Colonic mucosa (tissue), 4 donors: ENCODE measurements at regions not wholly inside any gene's neighbourhood (a gene's known extent, or its start where the extent isn't known, plus 50 kb on each side); places are given as distances from the start of the nearest gene placed in this dataset.

Experiments used
- DNase-seq: peaks from one replicate; pipeline ENCODE4 v3.0.0-alpha.2; 2020
- H3K27ac ChIP-seq: fragments of 200-600 bp; one replicate; pipeline ENCODE4 v1.8.0; 2021
- H3K27me3 ChIP-seq: fragments of 200-600 bp; one replicate; pipeline ENCODE4 v1.8.0; 2021
- H3K36me3 ChIP-seq: fragments of 200-600 bp; one replicate; pipeline ENCODE4 v1.8.0; 2021
- H3K4me1 ChIP-seq: fragments of 200-600 bp; one replicate; pipeline ENCODE4 v1.8.0; 2021; ENCODE audit warnings: mild to moderate bottlenecking
- H3K4me3 ChIP-seq: fragments of 200-600 bp; one replicate; pipeline ENCODE4 v1.8.0; 2021
- H3K9ac ChIP-seq, 2 donors: one replicate each; pipeline ENCODE4 v1.7.0; 2013; ENCODE audit warnings: control low read depth in 2 of 2, low read depth in 2 of 2, low read length in 2 of 2
- H3K9me3 ChIP-seq: fragments of 200-600 bp; one replicate; pipeline ENCODE4 v1.8.0; 2021
- CTCF ChIP-seq: fragments of 200-600 bp; IDR thresholded peaks from one replicate; pipeline ENCODE4 v1.8.0; 2022; ENCODE audit warnings: antibody characterized with exemption, mild to moderate bottlenecking
- intact Hi-C: fragments of 100-400 bp; cut with DNase I; formaldehyde crosslinking; loops from one replicate; pipeline ENCODE4 v1.14.1; 2022
- donor health status: healthy.
- donor health status: DM: no; HTN: no; CAD: no.
- donor health status: DM: no; HTN: no; CAD: no.

- no peak for TF ChIP-seq CTCF
- H3K4me3 ChIP-seq: no peak overlapping the region
- no peaks in the 10 kb centered on the region for H3K9me3 ChIP-seq
- no peak for DNase-seq
- H3K9ac ChIP-seq: no peak overlapping the region
- H3K4me1 ChIP-seq: no peaks in the 10 kb centered on the region
- H3K27ac ChIP-seq: no peak overlapping the region
- no peaks in the 10 kb centered on the region for H3K36me3 ChIP-seq
- H3K27me3 ChIP-seq: peaks cover 5% of the 10 kb centered on the region
- intact Hi-C loops: no loop called here
Measured at GRCh38 chr6:27101824-27102223, 145.7 kb upstream of the PRSS16 start.

GRCh38 chr6:27106382-27106781 is 141.1 kb upstream of the PRSS16 start:
- no peak for TF ChIP-seq CTCF
- H3K4me3 ChIP-seq: no peak overlapping the region
- intact Hi-C loops: no loop called here
- no peaks in the 10 kb centered on the region for H3K9me3 ChIP-seq
- peaks cover 5% of the 10 kb centered on the region for H3K27me3 ChIP-seq
- no peak overlapping the region for H3K9ac ChIP-seq
- no peaks in the 10 kb centered on the region for H3K36me3 ChIP-seq
- DNase-seq: no peak
- no peak overlapping the region for H3K27ac ChIP-seq
- H3K4me1 ChIP-seq: no peaks in the 10 kb centered on the region

GRCh38 chr6:27111743-27112142 is 135.8 kb upstream of the PRSS16 start:
- H3K27me3 ChIP-seq: no peaks in the 10 kb centered on the region
- H3K9me3 ChIP-seq: no peaks in the 10 kb centered on the region
- DNase-seq: no peak
- H3K27ac ChIP-seq: no peak overlapping the region
- H3K36me3 ChIP-seq: no peaks in the 10 kb centered on the region
- no peak for TF ChIP-seq CTCF
- H3K4me3 ChIP-seq: no peak overlapping the region
- intact Hi-C loops: no loop called here
- H3K4me1 ChIP-seq: no peaks in the 10 kb centered on the region
- no peak overlapping the region for H3K9ac ChIP-seq

- no peak for DNase-seq
- no peaks in the 10 kb centered on the region for H3K27me3 ChIP-seq
- intact Hi-C loops: no loop called here
- H3K4me3 ChIP-seq: no peak overlapping the region
- no peak overlapping the region for H3K9ac ChIP-seq
- H3K27ac ChIP-seq: no peak overlapping the region
- no peaks in the 10 kb centered on the region for H3K4me1 ChIP-seq
- H3K36me3 ChIP-seq: no peaks in the 10 kb centered on the region
- TF ChIP-seq CTCF: no peak
- H3K9me3 ChIP-seq: no peaks in the 10 kb centered on the region
Measured at GRCh38 chr6:27112974-27113373, 134.5 kb upstream of the PRSS16 start.

- no peak for DNase-seq
- no peak for TF ChIP-seq CTCF
- Histone ChIP-seq H3K27ac (no peak overlapping the region), H3K9me3 (no peaks in the 10 kb centered on the region), H3K27me3 (no peaks in the 10 kb centered on the region), H3K4me3 (no peak overlapping the region), H3K9ac (no peak overlapping the region), H3K4me1 (no peaks in the 10 kb centered on the region), H3K36me3 (no peaks in the 10 kb centered on the region)
- intact Hi-C loops: no loop called here
Measured at GRCh38 chr6:27119329-27119728, 128.2 kb upstream of the PRSS16 start.

- no peak overlapping the region for H3K4me3 ChIP-seq
- intact Hi-C loops: loop anchor here (10.0 kb wide), 1 partner anchor 355 kb away; the partner anchor contains the start of gene ZNF184
- no peak overlapping the region for H3K27ac ChIP-seq
- H3K9me3 ChIP-seq: no peaks in the 10 kb centered on the region
- no peak overlapping the region for H3K9ac ChIP-seq
- no peak for TF ChIP-seq CTCF
- no peaks in the 10 kb centered on the region for H3K27me3 ChIP-seq
- DNase-seq: no peak
- H3K36me3 ChIP-seq: no peaks in the 10 kb centered on the region
- no peaks in the 10 kb centered on the region for H3K4me1 ChIP-seq
Measured at GRCh38 chr6:27119761-27120160, 127.7 kb upstream of the PRSS16 start.
